Uterus (tissue), 3 donors: ENCODE measurements at regions not wholly inside any gene's neighbourhood (a gene's known extent, or its start where the extent isn't known, plus 50 kb on each side); places are given as distances from the start of the nearest gene placed in this dataset.
"Not testable (repeated sequence)": the region's sequence is repeated elsewhere in the genome, so short reads cannot be mapped to it uniquely, and the experiment has no call there.

ENCODE experiments used
- DNase-seq, 2 donors: peaks; one replicate each; pipeline ENCODE4 v3.0.0-alpha.2; 2019 to 2020
- H3K27ac ChIP-seq, 2 donors: fragments of 200-600 bp; sonication (generic); 1 replicate in 1 of 2; 2 replicates in 1 of 2; pipeline ENCODE4 v1.5.1; 2016 to 2018
- H3K27me3 ChIP-seq, 2 donors: fragments of 200-600 bp; sonication (generic); one replicate each; pipeline ENCODE4 v1.5.1; 2018 to 2019; ENCODE audit warnings: control low read depth in 1 of 2
- H3K36me3 ChIP-seq, 2 donors: fragments of 200-600 bp; sonication (generic); one replicate each; pipeline ENCODE4 v1.5.1; 2019; ENCODE audit warnings: control low read depth in 1 of 2
- H3K4me1 ChIP-seq, 2 donors: fragments of 200-600 bp; sonication (generic); one replicate each; pipeline ENCODE4 v1.5.1; 2018 to 2019; ENCODE audit warnings: control low read depth in 1 of 2
- H3K4me3 ChIP-seq, 2 donors: fragments of 200-600 bp; sonication (generic); 1 replicate in 1 of 2; 2 replicates in 1 of 2; pipeline ENCODE4 v1.5.1; 2018 to 2019; ENCODE audit warnings: mild to moderate bottlenecking in 1 of 2
- H3K9me3 ChIP-seq, 2 donors: fragments of 200-600 bp; sonication (generic); one replicate each; pipeline ENCODE4 v1.5.1; 2019; ENCODE audit warnings: control low read depth in 1 of 2
- POLR2A ChIP-seq, 2 donors: fragments of 450-650 bp; IDR thresholded peaks; one replicate each; pipeline ENCODE4 v1.6.1; 2016; ENCODE audit warnings: antibody characterized with exemption in 2 of 2, mild to moderate bottlenecking in 1 of 2, moderate library complexity in 1 of 2
- intact Hi-C: fragments of 100-400 bp; cut with DNase I; formaldehyde crosslinking; loops from one replicate; pipeline ENCODE4 v1.15.1; 2023; ENCODE audit warnings: low total_unique reads
- TF ChIP-seq, protein P1 (sequence below), 4 experiments: fragments of 200-600 bp in 2 of 4; fragments of 450-650 bp in 2 of 4; sonication (generic) in 2 of 4; IDR thresholded peaks; one replicate each; pipeline ENCODE4 v1.5.1; 2016 to 2019; ENCODE audit warnings: antibody characterized with exemption in 4 of 4, mild to moderate bottlenecking in 2 of 4, moderate library complexity in 1 of 4
- donor health status: DM: yes; HTN: yes; CAD: no.

- no peak overlapping the region for H3K27ac ChIP-seq
- no peaks in the 10 kb centered on the region for H3K4me1 ChIP-seq
- intact Hi-C loops, result no loop called here
- H3K36me3 ChIP-seq, result no peaks in the 10 kb centered on the region
- no peak for TF ChIP-seq POLR2A (IDR thresholded peaks at IDR 0.05)
- TF ChIP-seq, protein P1, sequence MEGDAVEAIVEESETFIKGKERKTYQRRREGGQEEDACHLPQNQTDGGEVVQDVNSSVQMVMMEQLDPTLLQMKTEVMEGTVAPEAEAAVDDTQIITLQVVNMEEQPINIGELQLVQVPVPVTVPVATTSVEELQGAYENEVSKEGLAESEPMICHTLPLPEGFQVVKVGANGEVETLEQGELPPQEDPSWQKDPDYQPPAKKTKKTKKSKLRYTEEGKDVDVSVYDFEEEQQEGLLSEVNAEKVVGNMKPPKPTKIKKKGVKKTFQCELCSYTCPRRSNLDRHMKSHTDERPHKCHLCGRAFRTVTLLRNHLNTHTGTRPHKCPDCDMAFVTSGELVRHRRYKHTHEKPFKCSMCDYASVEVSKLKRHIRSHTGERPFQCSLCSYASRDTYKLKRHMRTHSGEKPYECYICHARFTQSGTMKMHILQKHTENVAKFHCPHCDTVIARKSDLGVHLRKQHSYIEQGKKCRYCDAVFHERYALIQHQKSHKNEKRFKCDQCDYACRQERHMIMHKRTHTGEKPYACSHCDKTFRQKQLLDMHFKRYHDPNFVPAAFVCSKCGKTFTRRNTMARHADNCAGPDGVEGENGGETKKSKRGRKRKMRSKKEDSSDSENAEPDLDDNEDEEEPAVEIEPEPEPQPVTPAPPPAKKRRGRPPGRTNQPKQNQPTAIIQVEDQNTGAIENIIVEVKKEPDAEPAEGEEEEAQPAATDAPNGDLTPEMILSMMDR (IDR thresholded peaks at IDR 0.05), result no peak
- no peak overlapping the region for H3K4me3 ChIP-seq
- no peak for DNase-seq
- H3K9me3 ChIP-seq, result no peaks in the 10 kb centered on the region
- no peaks in the 10 kb centered on the region for H3K27me3 ChIP-seq
Observed at GRCh38 chr13:90500569-90500968, 846.9 kb upstream of the MIR17HG start.

DNA sequence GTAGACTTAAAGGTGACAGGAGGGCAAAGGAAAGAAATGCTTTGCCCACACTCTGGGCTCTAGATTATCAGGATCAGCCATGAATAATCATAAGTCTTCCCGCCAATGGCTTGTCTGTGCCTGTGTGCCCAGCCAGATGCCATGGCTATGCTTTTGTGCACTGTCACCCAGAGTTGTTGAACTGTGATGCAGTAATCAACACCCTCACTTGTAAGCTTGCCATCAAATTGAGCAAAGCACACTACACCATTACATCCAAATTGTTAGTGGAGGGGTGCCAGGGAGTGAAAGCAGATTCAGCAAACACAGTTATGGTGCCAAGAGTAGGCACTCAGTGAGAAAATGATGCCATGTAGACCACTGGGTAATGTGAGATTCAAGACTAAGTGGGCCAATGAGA, 845.3 kb upstream of the MIR17HG start:
- no peaks in the 10 kb centered on the region for H3K9me3 ChIP-seq
- no peak overlapping the region for H3K4me3 ChIP-seq
- no peaks in the 10 kb centered on the region for H3K36me3 ChIP-seq
- no peaks in the 10 kb centered on the region for H3K27me3 ChIP-seq
- TF ChIP-seq, protein P1 (IDR thresholded peaks at IDR 0.05), result no peak
- intact Hi-C loops, result no loop called here
- no peaks in the 10 kb centered on the region for H3K4me1 ChIP-seq
- DNase-seq, result no peak
- no peak overlapping the region for H3K27ac ChIP-seq

DNA sequence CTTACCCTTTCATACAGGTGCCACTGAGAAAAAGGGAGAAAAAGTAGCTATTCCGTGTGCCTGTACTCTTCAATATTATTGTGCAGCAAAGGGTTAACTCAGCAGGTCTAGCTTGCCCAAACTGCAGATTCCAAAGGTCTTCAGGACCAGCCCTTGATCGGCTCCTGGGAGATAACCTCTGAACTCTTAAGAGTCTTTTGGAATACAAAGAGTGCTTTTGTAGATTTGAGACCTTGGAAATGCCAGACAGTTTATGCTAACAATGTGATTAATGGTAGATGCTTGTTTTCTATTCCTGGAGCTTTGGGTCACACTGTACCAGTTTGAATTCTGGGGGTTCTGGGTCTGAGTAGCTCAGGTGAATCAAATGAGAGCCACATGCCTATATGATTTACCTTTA, 844.7 kb upstream of the MIR17HG start:
- Histone ChIP-seq H3K27me3 (no peaks in the 10 kb centered on the region), H3K4me3 (no peak overlapping the region), H3K4me1 (no peaks in the 10 kb centered on the region), H3K9me3 (no peaks in the 10 kb centered on the region), H3K36me3 (no peaks in the 10 kb centered on the region), H3K27ac (no peak overlapping the region)
- no peak for TF ChIP-seq POLR2A (IDR thresholded peaks at IDR 0.05)
- TF ChIP-seq, protein P1 (IDR thresholded peaks at IDR 0.05), result no peak
- DNase-seq, result no peak
- intact Hi-C loops, result no loop called here

GRCh38 chr13:90510319-90510718, 837.2 kb upstream of the MIR17HG start:
- Histone ChIP-seq H3K36me3 (no peaks in the 10 kb centered on the region), H3K27me3 (no peaks in the 10 kb centered on the region)
- intact Hi-C loops, result no loop called here

GRCh38 chr13:90511903-90512302, 835.6 kb upstream of the MIR17HG start:
- no peak for TF ChIP-seq POLR2A (IDR thresholded peaks at IDR 0.05)
- TF ChIP-seq, protein P1 (IDR thresholded peaks at IDR 0.05), result no peak
- no peak for DNase-seq
- no peaks in the 10 kb centered on the region for H3K36me3 ChIP-seq
- intact Hi-C loops, result no loop called here
- H3K27me3 ChIP-seq, result no peaks in the 10 kb centered on the region
- H3K4me3 ChIP-seq, result no peak overlapping the region
- H3K27ac ChIP-seq, result no peak overlapping the region
- no peaks in the 10 kb centered on the region for H3K4me1 ChIP-seq
- no peaks in the 10 kb centered on the region for H3K9me3 ChIP-seq

More at GRCh38 chr13:90510319-90510718, 837.2 kb upstream of the MIR17HG start:
- Histone ChIP-seq H3K27ac (no peak overlapping the region), H3K9me3 (no peaks in the 10 kb centered on the region), H3K4me1 (no peaks in the 10 kb centered on the region), H3K4me3 (no peak overlapping the region)
- no peak for DNase-seq
- no peak for TF ChIP-seq POLR2A (IDR thresholded peaks at IDR 0.05)
- TF ChIP-seq, protein P1 (IDR thresholded peaks at IDR 0.05), result no peak

- H3K9me3 ChIP-seq, H3K27me3 ChIP-seq, H3K27ac ChIP-seq, intact Hi-C loops, H3K4me3 ChIP-seq, DNase-seq, H3K36me3 ChIP-seq, H3K4me1 ChIP-seq: not testable (repeated sequence)
Observed at GRCh38 chr13:90514712-90515111, 832.8 kb upstream of the MIR17HG start.
